Lower leg skin (tissue), 3 donors: ENCODE measurements at regions not wholly inside any gene's neighbourhood (a gene's known extent, or its start where the extent isn't known, plus 50 kb on each side); places are given as distances from the start of the nearest gene placed in this dataset.

Experiments used
- POLR2A ChIP-seq, 2 donors: fragments of 450-650 bp; IDR thresholded peaks; one replicate each; pipeline ENCODE4 v1.6.1; 2016 to 2017; ENCODE audit warnings: antibody characterized with exemption in 2 of 2, mild to moderate bottlenecking in 1 of 2, moderate library complexity in 1 of 2
- TF ChIP-seq, protein P1 (sequence below), 3 donors: fragments of 450-650 bp; IDR thresholded peaks; one replicate each; pipeline ENCODE4 v1.5.1; 2016; ENCODE audit warnings: antibody characterized with exemption in 3 of 3, mild to moderate bottlenecking in 3 of 3, moderate library complexity in 2 of 3

- no peak for TF ChIP-seq POLR2A (IDR thresholded peaks at IDR 0.05)
- TF ChIP-seq, protein P1, sequence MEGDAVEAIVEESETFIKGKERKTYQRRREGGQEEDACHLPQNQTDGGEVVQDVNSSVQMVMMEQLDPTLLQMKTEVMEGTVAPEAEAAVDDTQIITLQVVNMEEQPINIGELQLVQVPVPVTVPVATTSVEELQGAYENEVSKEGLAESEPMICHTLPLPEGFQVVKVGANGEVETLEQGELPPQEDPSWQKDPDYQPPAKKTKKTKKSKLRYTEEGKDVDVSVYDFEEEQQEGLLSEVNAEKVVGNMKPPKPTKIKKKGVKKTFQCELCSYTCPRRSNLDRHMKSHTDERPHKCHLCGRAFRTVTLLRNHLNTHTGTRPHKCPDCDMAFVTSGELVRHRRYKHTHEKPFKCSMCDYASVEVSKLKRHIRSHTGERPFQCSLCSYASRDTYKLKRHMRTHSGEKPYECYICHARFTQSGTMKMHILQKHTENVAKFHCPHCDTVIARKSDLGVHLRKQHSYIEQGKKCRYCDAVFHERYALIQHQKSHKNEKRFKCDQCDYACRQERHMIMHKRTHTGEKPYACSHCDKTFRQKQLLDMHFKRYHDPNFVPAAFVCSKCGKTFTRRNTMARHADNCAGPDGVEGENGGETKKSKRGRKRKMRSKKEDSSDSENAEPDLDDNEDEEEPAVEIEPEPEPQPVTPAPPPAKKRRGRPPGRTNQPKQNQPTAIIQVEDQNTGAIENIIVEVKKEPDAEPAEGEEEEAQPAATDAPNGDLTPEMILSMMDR (IDR thresholded peaks at IDR 0.05): no peak
Observed at GRCh38 chr4:31156221-31156620, 436.1 kb downstream of the PCDH7 start.
